ENCODE measurements at regions not wholly inside any gene's neighbourhood (a gene's known extent, or its start where the extent isn't known, plus 50 kb on each side); places are given as distances from the start of the nearest gene placed in this dataset.

DNA sequence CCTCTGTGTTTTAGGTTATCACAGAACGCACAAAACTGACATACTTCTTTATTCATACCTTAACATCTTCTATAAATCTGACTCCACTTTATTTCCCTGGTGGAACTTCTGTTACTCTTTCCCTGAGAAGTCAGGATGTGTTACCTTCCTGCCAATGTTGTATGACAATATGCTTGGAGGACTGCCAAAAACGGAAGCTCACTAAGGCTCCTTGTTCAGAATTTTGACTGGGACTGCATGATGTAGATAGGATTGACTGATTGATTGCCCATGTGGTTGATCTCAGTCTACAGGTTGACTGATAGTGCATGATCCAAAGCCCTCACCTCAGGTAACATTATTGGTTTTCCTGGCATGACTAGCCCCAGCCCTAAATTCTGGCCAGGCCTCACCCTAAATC is 319.4 kb downstream of the TLR4 start:
- TF ChIP-seq SIN3A (IDR thresholded peaks at IDR 0.05; ENCODE audit: borderline replicate concordance, insufficient read depth, low read length) (no peak), REST (IDR thresholded peaks at IDR 0.05; ENCODE audit: insufficient read depth in 1 of 2, low read depth in 2 of 2, low read length in 2 of 2) (no peak)
